ENCODE measurements at regions not wholly inside any gene's neighbourhood (a gene's known extent, or its start where the extent isn't known, plus 50 kb on each side); places are given as distances from the start of the nearest gene placed in this dataset.

GRCh38 chr16:49910541-49911071, 54.7 kb upstream of the ZNF423 start:
- in situ Hi-C loops (cut with MboI; ENCODE audit: low sequenced_read_pairs), result no loop called here
- Histone ChIP-seq H3K36me3 (replicated peaks) (no peaks in the 10 kb centered on the region), H3K4me3 (no peak overlapping the region), H3K4me1 (no peaks in the 10 kb centered on the region), H3K9me3 (no peaks in the 10 kb centered on the region), H3K27me3 (ENCODE audit: low read depth) (no peaks in the 10 kb centered on the region)
- DNase-seq (ENCODE audit: low spot score in 2 of 2), result no peak

GRCh38 chr16:49911430-49911829, 55.5 kb upstream of the ZNF423 start:
- in situ Hi-C loops (cut with MboI; ENCODE audit: low sequenced_read_pairs), result no loop called here
- no peaks in the 10 kb centered on the region for H3K27me3 ChIP-seq (ENCODE audit: low read depth)
- no peaks in the 10 kb centered on the region for H3K9me3 ChIP-seq
- no peaks in the 10 kb centered on the region for H3K36me3 ChIP-seq (replicated peaks)
- no peaks in the 10 kb centered on the region for H3K4me1 ChIP-seq
- H3K4me3 ChIP-seq, result no peak overlapping the region
- no peak for DNase-seq (ENCODE audit: low spot score in 2 of 2)

DNA sequence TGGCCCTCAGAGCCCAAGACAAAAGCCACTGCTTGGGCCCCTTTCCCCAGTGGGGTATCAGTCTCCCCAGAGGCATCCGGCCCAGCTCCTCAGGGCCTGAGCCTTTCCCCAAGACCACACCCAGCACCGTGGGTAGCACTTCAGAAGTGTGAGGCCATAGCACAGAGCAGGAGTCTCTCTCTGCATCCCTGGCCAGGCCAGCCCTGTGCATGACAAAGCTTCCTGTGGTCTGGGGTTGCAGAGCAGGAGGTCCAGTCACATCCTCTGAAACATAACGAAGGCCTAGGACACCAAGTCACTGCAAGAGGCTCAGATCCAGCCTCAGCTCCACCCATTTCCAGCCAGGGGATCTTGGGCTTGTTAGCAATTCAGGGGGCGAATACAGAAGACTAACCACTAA, 56.8 kb upstream of the ZNF423 start:
- Histone ChIP-seq H3K4me3 (no peak overlapping the region), H3K27me3 (ENCODE audit: low read depth) (no peaks in the 10 kb centered on the region), H3K9me3 (no peaks in the 10 kb centered on the region), H3K36me3 (replicated peaks) (no peaks in the 10 kb centered on the region), H3K4me1 (no peaks in the 10 kb centered on the region)
- DNase-seq (ENCODE audit: low spot score in 2 of 2), result no peak
- in situ Hi-C loops (cut with MboI; ENCODE audit: low sequenced_read_pairs), result no loop called here

GRCh38 chr16:49913720-49914119, 57.8 kb upstream of the ZNF423 start:
- no peaks in the 10 kb centered on the region for H3K4me1 ChIP-seq
- no peaks in the 10 kb centered on the region for H3K9me3 ChIP-seq
- H3K27me3 ChIP-seq (ENCODE audit: low read depth), result no peaks in the 10 kb centered on the region
- H3K4me3 ChIP-seq, result no peak overlapping the region
- H3K36me3 ChIP-seq (replicated peaks), result no peaks in the 10 kb centered on the region
- DNase-seq (ENCODE audit: low spot score in 2 of 2), result no peak
- in situ Hi-C loops (cut with MboI; ENCODE audit: low sequenced_read_pairs), result no loop called here

DNA sequence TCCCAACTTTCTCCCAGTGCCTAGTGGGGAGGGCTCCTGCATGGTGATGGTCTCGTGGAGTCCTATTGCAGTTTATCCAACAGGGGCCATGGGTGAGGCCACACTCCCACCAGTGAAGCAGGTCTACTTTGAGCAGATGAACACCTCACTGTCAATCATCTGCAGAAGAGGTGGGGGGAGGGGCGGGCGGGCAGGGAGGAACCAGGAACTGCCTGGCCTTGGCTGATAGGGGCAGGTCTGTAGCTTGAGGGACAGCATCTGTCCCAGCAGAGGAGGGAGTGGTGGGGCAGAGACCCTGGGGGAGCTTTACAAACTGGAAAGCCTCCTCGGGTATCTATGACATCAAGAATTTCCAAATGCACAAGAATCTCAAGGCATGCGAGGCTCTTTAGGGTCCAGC, 58.7 kb upstream of the ZNF423 start:
- H3K36me3 ChIP-seq (replicated peaks), result no peaks in the 10 kb centered on the region
- H3K4me3 ChIP-seq, result no peak overlapping the region
- H3K27me3 ChIP-seq (ENCODE audit: low read depth), result no peaks in the 10 kb centered on the region
- H3K4me1 ChIP-seq, result no peaks in the 10 kb centered on the region
- DNase-seq (ENCODE audit: low spot score in 2 of 2), result no peak
- no peaks in the 10 kb centered on the region for H3K9me3 ChIP-seq
- in situ Hi-C loops (cut with MboI; ENCODE audit: low sequenced_read_pairs), result no loop called here

GRCh38 chr16:49918257-49918656, 62.3 kb upstream of the ZNF423 start:
- peak in 1 of 2 experiments; percentile 26 for DNase-seq (ENCODE audit: low spot score in 2 of 2)
- H3K4me3 ChIP-seq, result no peak overlapping the region
- in situ Hi-C loops (cut with MboI; ENCODE audit: low sequenced_read_pairs), result no loop called here

GRCh38 chr16:49919327-49919726, 63.4 kb upstream of the ZNF423 start:
- no peaks in the 10 kb centered on the region for H3K9me3 ChIP-seq
- H3K36me3 ChIP-seq (replicated peaks), result no peaks in the 10 kb centered on the region
- H3K4me1 ChIP-seq, result no peaks in the 10 kb centered on the region
- no peak for DNase-seq (ENCODE audit: low spot score in 2 of 2)
- no peaks in the 10 kb centered on the region for H3K27me3 ChIP-seq (ENCODE audit: low read depth)
- no peak overlapping the region for H3K4me3 ChIP-seq
- in situ Hi-C loops (cut with MboI; ENCODE audit: low sequenced_read_pairs), result no loop called here

More at GRCh38 chr16:49918257-49918656, 62.3 kb upstream of the ZNF423 start:
- no peaks in the 10 kb centered on the region for H3K27me3 ChIP-seq (ENCODE audit: low read depth)
- no peaks in the 10 kb centered on the region for H3K9me3 ChIP-seq
- H3K4me1 ChIP-seq, result no peaks in the 10 kb centered on the region
- H3K36me3 ChIP-seq (replicated peaks), result no peaks in the 10 kb centered on the region

DNA sequence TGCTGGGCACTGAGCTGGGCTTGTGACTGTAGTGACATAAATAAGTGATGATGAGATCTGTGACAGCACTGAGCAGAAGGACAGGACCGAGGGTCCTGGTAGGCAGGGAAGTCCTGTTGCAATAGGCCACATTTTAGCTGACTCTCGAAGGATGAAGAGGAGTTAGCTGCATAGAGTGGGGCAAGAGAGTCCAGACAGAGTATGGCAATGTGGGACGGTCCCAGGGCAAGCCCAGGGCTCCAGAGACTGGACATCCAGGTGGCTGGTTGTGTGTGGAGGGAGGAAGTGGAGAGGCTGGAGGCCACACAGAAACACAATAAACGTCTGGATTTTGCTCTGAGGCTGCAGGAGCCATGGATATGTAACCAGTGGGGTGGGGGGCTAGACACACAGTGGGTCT, 64.5 kb upstream of the ZNF423 start:
- H3K36me3 ChIP-seq (replicated peaks), result no peaks in the 10 kb centered on the region
- H3K4me1 ChIP-seq, result no peaks in the 10 kb centered on the region
- H3K4me3 ChIP-seq, result no peak overlapping the region
- no peaks in the 10 kb centered on the region for H3K27me3 ChIP-seq (ENCODE audit: low read depth)
- in situ Hi-C loops (cut with MboI; ENCODE audit: low sequenced_read_pairs), result loop anchor here (10.0 kb wide), 1 partner anchor 506 kb away; no protein-coding TSS in a partner anchor
- no peaks in the 10 kb centered on the region for H3K9me3 ChIP-seq
- no peak for DNase-seq (ENCODE audit: low spot score in 2 of 2)

GRCh38 chr16:49921106-49921505, 65.2 kb upstream of the ZNF423 start:
- H3K27me3 ChIP-seq (ENCODE audit: low read depth), result no peaks in the 10 kb centered on the region
- DNase-seq (ENCODE audit: low spot score in 2 of 2), result no peak
- in situ Hi-C loops (cut with MboI; ENCODE audit: low sequenced_read_pairs), result loop anchor here (10.0 kb wide), 1 partner anchor 506 kb away; no protein-coding TSS in a partner anchor
- no peaks in the 10 kb centered on the region for H3K9me3 ChIP-seq
- H3K36me3 ChIP-seq (replicated peaks), result no peaks in the 10 kb centered on the region
- H3K4me3 ChIP-seq, result no peak overlapping the region
- H3K4me1 ChIP-seq, result no peaks in the 10 kb centered on the region

GRCh38 chr16:49921791-49922456, 66.0 kb upstream of the ZNF423 start:
- Histone ChIP-seq H3K36me3 (replicated peaks) (no peaks in the 10 kb centered on the region), H3K9me3 (no peaks in the 10 kb centered on the region), H3K27me3 (ENCODE audit: low read depth) (no peaks in the 10 kb centered on the region), H3K4me3 (no peak overlapping the region), H3K4me1 (no peaks in the 10 kb centered on the region)
- peak; percentile 43 to 83 for DNase-seq (ENCODE audit: low spot score in 2 of 2)
- in situ Hi-C loops (cut with MboI; ENCODE audit: low sequenced_read_pairs), result loop anchor here (10.0 kb wide), 1 partner anchor 507 kb away; no protein-coding TSS in a partner anchor

- Histone ChIP-seq H3K27me3 (ENCODE audit: low read depth) (no peaks in the 10 kb centered on the region), H3K36me3 (replicated peaks) (no peaks in the 10 kb centered on the region), H3K9me3 (no peaks in the 10 kb centered on the region), H3K4me3 (no peak overlapping the region), H3K4me1 (no peaks in the 10 kb centered on the region)
- DNase-seq (ENCODE audit: low spot score in 2 of 2), result no peak
- in situ Hi-C loops (cut with MboI; ENCODE audit: low sequenced_read_pairs), result loop anchor here (10.0 kb wide), 1 partner anchor 509 kb away; no protein-coding TSS in a partner anchor
Measured at GRCh38 chr16:49923411-49923810, 67.5 kb upstream of the ZNF423 start.

DNA sequence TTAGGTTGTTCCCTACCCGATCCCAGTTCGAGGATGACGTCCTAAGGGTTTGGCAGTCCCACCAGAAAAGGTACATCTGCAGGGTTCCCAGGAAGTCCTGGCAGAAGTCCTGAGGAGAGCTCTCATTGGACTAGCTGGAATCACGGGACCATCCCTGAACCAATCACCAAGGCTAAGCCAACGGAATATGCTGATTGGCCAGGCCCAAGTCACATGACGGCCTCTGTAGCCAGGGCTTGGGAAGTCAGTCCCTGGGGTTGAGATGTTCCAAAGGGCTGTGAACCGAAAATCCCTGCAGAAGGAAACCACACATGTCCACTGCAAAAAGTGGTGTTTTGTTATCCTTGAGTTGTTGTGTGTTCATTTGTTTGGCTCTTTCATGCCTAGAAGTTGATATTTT, 68.2 kb upstream of the ZNF423 start:
- H3K36me3 ChIP-seq (replicated peaks), result no peaks in the 10 kb centered on the region
- H3K4me1 ChIP-seq, result no peaks in the 10 kb centered on the region
- in situ Hi-C loops (cut with MboI; ENCODE audit: low sequenced_read_pairs), result loop anchor here (10.0 kb wide), 1 partner anchor 509 kb away; no protein-coding TSS in a partner anchor
- no peak overlapping the region for H3K4me3 ChIP-seq
- H3K9me3 ChIP-seq, result no peaks in the 10 kb centered on the region
- peak in 1 of 2 experiments; percentile 53 for DNase-seq (ENCODE audit: low spot score in 2 of 2)
- H3K27me3 ChIP-seq (ENCODE audit: low read depth), result no peaks in the 10 kb centered on the region

DNA sequence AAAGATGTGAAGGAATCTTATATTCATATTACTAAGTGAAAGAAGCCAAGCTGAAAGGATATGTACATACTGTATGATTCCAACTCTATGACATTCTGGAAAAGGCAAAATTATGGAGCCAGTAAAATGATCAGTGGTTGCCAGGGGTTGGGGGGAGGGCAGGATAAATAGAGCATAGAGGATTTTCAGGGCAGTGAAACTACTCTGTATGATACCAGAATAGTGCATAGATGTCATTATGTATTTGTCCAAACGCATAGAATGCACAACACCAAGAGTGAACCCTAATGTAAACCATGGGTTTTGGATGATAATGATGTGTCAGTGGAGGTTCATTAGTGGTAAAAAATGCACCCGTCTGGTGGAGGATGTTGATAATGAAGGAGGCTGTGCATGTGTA, 71.0 kb upstream of the ZNF423 start:
- in situ Hi-C loops (cut with MboI; ENCODE audit: low sequenced_read_pairs), result loop anchor here (10.0 kb wide), 1 partner anchor 512 kb away; no protein-coding TSS in a partner anchor
- Histone ChIP-seq H3K36me3 (replicated peaks) (no peaks in the 10 kb centered on the region), H3K27me3 (ENCODE audit: low read depth) (no peaks in the 10 kb centered on the region), H3K4me3 (no peak overlapping the region), H3K4me1 (no peaks in the 10 kb centered on the region), H3K9me3 (no peaks in the 10 kb centered on the region)
- no peak for DNase-seq (ENCODE audit: low spot score in 2 of 2)

- no peak for DNase-seq (ENCODE audit: low spot score in 2 of 2)
- in situ Hi-C loops (cut with MboI; ENCODE audit: low sequenced_read_pairs), result loop anchor here (10.0 kb wide), 1 partner anchor 514 kb away; no protein-coding TSS in a partner anchor
Measured at GRCh38 chr16:49928176-49929041, 72.5 kb upstream of the ZNF423 start.

More at GRCh38 chr16:49928176-49929041, 72.5 kb upstream of the ZNF423 start:
- Histone ChIP-seq H3K4me3 (no peak overlapping the region), H3K36me3 (replicated peaks) (no peaks in the 10 kb centered on the region), H3K27me3 (ENCODE audit: low read depth) (no peaks in the 10 kb centered on the region), H3K4me1 (no peaks in the 10 kb centered on the region), H3K9me3 (no peaks in the 10 kb centered on the region)
